ENCODE measurements at regions not wholly inside any gene's neighbourhood (a gene's known extent, or its start where the extent isn't known, plus 50 kb on each side); places are given as distances from the start of the nearest gene placed in this dataset.

DNA sequence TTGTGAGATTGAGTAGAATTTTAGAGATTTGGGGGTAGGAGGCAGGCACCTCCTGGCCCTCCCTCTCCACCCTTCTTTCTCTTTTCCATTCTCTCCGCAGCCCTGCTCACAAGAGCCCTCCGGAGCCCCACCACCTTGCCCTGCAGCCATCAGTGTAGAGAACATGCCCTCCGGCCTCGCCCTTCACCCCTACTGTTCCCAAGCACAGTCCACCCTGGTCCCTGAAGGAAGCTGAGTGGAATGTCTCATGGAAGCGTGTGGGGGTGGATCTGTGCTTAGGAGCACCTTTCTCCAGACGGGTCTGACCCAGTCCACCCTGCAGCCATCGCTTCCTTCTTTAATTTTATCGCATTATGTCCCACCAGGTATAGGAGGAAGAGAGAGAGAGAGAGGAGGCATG is 267.1 kb downstream of the NSG2 start:
- DNase-seq = no peak

DNA sequence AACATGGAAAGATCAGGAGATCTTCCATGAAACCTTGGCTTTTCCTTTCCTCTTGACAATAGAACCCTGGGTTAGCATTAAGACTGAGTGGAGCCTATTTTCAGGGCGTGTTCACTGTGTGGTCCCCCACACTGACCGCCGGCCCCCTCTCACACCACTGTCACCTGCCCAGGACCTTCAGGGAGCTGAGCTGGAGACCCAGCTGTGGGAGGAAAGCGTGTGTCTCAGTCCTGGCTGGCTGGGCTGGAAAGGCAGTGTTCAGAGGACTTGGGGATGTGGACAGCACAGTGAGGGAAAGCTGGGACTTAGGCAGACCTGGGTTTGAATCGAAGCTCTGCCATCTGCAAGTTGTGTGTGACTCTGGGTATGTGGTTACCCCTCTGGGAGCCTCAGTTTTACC is 268.1 kb downstream of the NSG2 start:
- DNase-seq = no peak

DNA sequence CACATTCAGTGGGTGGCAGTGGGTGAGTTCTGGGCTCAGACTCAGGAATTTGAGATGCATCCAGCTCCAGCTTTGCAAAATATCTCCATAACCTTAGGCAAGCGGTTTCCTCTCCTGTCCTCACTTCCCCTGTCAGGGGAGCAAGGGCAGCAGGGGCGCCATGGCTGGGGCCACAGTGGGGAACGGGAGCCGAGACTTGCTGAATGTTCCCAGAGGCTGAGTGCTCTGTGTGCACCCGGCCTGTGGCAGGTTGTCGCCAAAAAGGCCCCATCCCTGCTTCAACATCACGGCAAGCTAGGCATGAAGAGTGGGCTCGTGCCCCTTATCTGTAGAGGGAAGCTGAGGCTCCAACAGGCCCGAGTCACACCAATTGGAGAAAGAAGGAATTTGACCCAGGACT is 268.8 kb downstream of the NSG2 start:
- no peak for DNase-seq

GRCh38 chr5:174315471-174315870 is 270.0 kb downstream of the NSG2 start:
- DNase-seq = no peak

- no peak for DNase-seq
These were observed 270.4 kb downstream of the NSG2 start for GRCh38 chr5:174315871-174316270.

- DNase-seq = no peak
These were observed 270.8 kb downstream of the NSG2 start for GRCh38 chr5:174316326-174316725.

- no peak for DNase-seq
These were observed 271.9 kb downstream of the NSG2 start for GRCh38 chr5:174317256-174317894.

GRCh38 chr5:174318578-174318977 is 273.1 kb downstream of the NSG2 start:
- DNase-seq = no peak

DNA sequence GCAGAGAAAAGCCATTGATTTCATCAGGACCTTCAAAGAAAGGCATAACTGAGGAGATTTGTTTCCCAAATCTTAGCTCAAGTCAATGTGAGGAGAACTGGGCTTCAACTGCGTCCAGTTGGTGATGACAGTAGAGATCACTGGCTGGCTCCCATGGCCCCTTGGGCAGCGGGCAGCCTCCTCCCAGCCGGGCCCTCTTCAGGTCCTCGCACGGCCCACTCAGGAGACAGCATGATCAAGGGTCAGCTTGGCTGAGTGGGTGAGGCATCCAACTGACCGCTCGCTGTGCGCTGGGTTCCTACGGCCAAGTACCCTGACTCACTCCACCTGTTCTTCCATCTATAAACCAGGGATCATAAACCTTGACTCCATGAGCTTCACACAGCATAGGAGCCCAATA is 274.0 kb downstream of the NSG2 start:
- no peak for DNase-seq

- DNase-seq = no peak
These were observed 274.5 kb downstream of the NSG2 start for GRCh38 chr5:174320051-174320450.

- DNase-seq = no peak
These were observed 278.4 kb downstream of the NSG2 start for GRCh38 chr5:174323878-174324281.

GRCh38 chr5:174324680-174325079 is 279.2 kb downstream of the NSG2 start:
- no peak for DNase-seq

GRCh38 chr5:174325431-174325830 is 279.9 kb downstream of the NSG2 start:
- DNase-seq = no peak

- no peak for DNase-seq
These were observed 280.5 kb downstream of the NSG2 start for GRCh38 chr5:174325961-174326360.

GRCh38 chr5:174326372-174326771 is 280.9 kb downstream of the NSG2 start:
- DNase-seq = no peak

GRCh38 chr5:174327317-174327864 is 281.9 kb downstream of the NSG2 start:
- DNase-seq = peak; percentile 80

DNA sequence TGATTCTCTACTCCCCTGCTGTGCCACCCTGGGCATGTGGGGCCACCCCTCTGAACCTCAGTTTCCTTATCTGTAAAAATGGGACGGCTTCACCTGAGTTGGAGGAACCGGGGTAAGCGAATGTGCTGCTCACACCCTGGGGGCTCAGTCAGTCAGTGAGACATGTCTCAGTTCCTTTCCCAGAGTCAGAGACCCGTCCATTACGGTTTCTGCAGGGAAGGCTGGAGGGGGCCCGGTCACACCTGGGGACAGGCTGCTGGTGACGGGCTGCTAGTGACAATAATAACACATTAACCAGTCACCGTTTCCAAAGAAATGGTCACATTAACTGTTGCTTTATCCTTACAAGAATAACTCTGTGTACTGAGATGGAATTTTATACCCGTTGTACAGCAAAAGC is 282.4 kb downstream of the NSG2 start:
- no peak for DNase-seq

DNA sequence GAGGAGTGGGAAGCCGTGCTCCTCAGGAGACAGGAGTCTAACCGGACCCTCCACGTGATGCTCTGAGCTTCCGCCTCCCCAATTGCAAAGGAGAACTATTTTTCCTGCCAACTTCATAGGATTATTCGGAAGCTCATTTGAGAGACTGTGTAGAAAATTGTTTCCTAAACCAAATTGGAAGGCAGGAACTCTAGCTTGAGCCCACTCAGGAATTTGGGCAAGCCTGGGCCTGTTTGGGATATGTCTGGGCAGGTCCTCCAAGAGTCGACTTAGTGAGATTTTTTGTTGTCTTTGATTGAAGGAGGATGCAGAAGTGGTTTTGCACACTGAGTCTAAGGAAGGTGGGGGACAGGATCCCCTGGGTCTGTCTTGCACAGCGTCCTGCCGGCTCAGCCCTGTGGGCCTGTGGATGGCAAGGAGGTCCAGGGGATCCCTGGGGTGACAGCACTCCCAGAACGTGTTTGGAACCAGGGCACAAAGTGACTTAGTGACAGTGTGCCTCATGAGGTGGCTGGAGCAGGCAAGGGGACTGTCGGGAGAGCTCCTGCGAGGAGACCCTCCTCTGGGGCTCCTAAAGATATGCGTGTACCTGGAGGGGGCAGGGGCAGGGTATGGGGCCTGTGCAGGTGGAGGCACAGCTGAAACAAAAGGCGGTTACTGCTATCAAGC is 283.3 kb downstream of the NSG2 start:
- DNase-seq = no peak

- no peak for DNase-seq
These were observed 284.2 kb downstream of the NSG2 start for GRCh38 chr5:174329738-174330137.

GRCh38 chr5:174335682-174336364 is 290.3 kb downstream of the NSG2 start:
- DNase-seq = no peak

GRCh38 chr5:174336479-174336878 is 291.0 kb downstream of the NSG2 start:
- no peak for DNase-seq

DNA sequence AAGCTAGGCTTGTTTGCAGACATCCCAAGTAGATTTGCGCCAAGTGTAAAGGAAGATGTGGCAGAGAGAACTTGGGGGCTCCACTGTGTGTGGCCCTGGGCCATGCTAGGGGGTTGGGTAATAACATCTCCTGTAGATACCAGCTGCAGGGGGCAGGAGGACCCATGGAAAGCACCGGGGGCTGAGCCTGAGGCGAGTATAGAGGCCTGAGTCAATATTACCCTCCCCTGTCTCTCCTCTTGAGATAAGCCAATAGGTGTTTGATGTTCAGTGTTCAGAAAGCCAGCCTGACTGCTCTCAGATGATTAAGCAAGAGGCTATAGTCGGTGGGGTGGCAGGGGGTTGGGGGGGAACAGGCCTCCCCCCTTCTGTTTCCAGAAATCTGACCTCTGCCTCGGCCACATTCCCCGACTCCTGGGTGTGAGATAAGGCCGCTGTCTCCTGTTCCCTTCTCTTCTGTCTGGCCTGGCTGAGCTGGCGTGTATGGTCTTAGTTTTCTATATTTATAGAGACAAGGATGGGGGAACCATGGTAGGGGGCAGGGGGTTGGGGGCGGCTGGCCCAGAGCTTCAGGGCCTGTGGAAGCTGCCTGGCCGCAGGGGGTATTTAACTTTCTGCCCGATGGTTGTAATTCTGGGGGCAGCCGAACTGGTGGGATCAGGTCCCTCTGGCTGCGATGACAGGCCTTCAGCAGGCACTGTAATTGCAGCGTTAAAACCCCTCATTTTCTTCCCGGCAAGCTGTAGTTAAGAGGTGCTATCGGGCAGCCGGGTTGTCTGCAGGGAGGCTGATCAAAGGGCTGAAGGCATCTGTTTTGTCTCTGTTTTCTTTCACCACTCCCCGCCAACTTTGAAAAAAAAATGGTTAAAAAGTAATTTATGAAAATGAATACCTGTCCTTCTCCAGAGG is 292.0 kb downstream of the NSG2 start:
- DNase-seq = no peak

Measured in NCI-H1048 (cell line).